Suprapubic skin (tissue), 4 donors: ENCODE measurements at regions not wholly inside any gene's neighbourhood (a gene's known extent, or its start where the extent isn't known, plus 50 kb on each side); places are given as distances from the start of the nearest gene placed in this dataset.

Experiments
- DNase-seq, 2 donors: peaks; one replicate each; pipeline ENCODE4 v3.0.0-alpha.2; 2019; ENCODE audit warnings: low spot score in 2 of 2
- H3K27ac ChIP-seq: fragments of 200-600 bp; sonication (generic); one replicate; pipeline ENCODE4 v1.5.1; 2019
- H3K27me3 ChIP-seq: fragments of 200-600 bp; sonication (generic); one replicate; pipeline ENCODE4 v1.5.1; 2019
- H3K36me3 ChIP-seq: fragments of 200-600 bp; sonication (generic); one replicate; pipeline ENCODE4 v1.5.1; 2019
- H3K4me1 ChIP-seq: fragments of 200-600 bp; sonication (generic); one replicate; pipeline ENCODE4 v1.5.1; 2019
- H3K4me3 ChIP-seq: fragments of 200-600 bp; sonication (generic); one replicate; pipeline ENCODE4 v1.5.1; 2019; ENCODE audit warnings: mild to moderate bottlenecking
- H3K9me3 ChIP-seq: fragments of 200-600 bp; sonication (generic); one replicate; pipeline ENCODE4 v1.5.1; 2019
- EP300 ChIP-seq: sonication (generic); formaldehyde crosslinking; IDR thresholded peaks from one replicate; pipeline ENCODE4 v1.6.1; 2017; ENCODE audit warnings: antibody characterized with exemption
- POLR2A ChIP-seq, 2 donors: fragments of 450-650 bp; IDR thresholded peaks; one replicate each; pipeline ENCODE4 v1.6.1; 2017; ENCODE audit warnings: antibody characterized with exemption in 2 of 2, mild to moderate bottlenecking in 2 of 2, moderate library complexity in 2 of 2
- POLR2AphosphoS5 ChIP-seq, 3 donors: sonication (generic); formaldehyde crosslinking; IDR thresholded peaks; one replicate each; pipeline ENCODE4 v1.6.1; 2017; ENCODE audit warnings: antibody characterized with exemption in 3 of 3
- WGBS: methylation state at CpG from one replicate; pipeline ENCODE4 v1.1.5; 2018; 5-methylcytosine and 5-hydroxymethylcytosine counted together
- TF ChIP-seq, protein P1 (sequence below), 2 donors: fragments of 200-600 bp in 1 of 2; fragments of 450-650 bp in 1 of 2; sonication (generic) in 1 of 2; IDR thresholded peaks; one replicate each; pipeline ENCODE4 v1.5.1; 2016 to 2019; ENCODE audit warnings: antibody characterized with exemption in 2 of 2, mild to moderate bottlenecking in 1 of 2, moderate library complexity in 1 of 2

DNA sequence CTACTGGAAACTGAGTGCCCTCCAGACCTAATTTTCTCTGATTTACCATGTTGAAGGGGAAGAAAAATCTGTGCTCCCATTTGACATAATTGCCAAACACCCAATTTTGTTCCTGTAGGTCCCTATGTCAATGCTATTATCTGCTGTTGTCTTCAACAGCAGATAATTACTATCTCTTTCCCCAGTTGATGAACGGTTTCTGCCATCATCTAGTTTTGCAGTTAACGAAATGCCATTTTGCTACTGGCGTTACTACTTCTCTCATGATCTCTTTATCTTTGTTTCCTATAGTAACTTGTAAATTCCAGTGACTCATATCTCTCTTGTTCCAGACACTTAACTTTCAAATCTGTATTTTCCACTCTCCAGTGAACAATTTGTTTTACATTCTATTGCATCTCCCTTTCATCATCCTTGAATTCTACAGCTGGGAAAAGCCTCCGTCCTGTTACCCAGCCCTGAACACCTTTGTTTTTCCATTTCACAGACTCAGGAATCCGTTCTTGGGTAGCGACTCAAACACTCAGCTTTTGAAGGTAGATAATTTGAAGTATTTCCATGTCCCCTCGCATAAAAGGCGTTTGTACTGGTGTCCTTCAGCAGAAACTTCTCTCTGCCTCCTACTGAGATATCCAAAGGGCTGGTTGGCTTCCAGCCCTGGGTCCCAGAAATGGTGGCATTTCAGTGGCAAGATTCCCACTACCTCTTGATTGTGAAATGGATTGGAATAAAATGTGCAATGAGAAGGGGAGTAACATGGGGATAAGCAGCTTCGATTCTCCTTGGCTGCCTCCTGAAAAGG lies 111.7 kb downstream of the FOXB1 start:
- no peak for DNase-seq
- H3K27ac ChIP-seq = no peak overlapping the region
- H3K4me1 ChIP-seq = no peaks in the 10 kb centered on the region
- H3K9me3 ChIP-seq = no peaks in the 10 kb centered on the region
- no peaks in the 10 kb centered on the region for H3K36me3 ChIP-seq
- TF ChIP-seq POLR2A (IDR thresholded peaks at IDR 0.05) (no peak), POLR2AphosphoS5 (IDR thresholded peaks at IDR 0.05) (no peak), EP300 (no peak)
- TF ChIP-seq, protein P1, sequence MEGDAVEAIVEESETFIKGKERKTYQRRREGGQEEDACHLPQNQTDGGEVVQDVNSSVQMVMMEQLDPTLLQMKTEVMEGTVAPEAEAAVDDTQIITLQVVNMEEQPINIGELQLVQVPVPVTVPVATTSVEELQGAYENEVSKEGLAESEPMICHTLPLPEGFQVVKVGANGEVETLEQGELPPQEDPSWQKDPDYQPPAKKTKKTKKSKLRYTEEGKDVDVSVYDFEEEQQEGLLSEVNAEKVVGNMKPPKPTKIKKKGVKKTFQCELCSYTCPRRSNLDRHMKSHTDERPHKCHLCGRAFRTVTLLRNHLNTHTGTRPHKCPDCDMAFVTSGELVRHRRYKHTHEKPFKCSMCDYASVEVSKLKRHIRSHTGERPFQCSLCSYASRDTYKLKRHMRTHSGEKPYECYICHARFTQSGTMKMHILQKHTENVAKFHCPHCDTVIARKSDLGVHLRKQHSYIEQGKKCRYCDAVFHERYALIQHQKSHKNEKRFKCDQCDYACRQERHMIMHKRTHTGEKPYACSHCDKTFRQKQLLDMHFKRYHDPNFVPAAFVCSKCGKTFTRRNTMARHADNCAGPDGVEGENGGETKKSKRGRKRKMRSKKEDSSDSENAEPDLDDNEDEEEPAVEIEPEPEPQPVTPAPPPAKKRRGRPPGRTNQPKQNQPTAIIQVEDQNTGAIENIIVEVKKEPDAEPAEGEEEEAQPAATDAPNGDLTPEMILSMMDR (IDR thresholded peaks at IDR 0.05) = no peak
- WGBS = 55% methylated on average over 9 of the region's 9 CpGs
- peaks cover 42% of the 10 kb centered on the region for H3K27me3 ChIP-seq
- H3K4me3 ChIP-seq = no peak overlapping the region

DNA sequence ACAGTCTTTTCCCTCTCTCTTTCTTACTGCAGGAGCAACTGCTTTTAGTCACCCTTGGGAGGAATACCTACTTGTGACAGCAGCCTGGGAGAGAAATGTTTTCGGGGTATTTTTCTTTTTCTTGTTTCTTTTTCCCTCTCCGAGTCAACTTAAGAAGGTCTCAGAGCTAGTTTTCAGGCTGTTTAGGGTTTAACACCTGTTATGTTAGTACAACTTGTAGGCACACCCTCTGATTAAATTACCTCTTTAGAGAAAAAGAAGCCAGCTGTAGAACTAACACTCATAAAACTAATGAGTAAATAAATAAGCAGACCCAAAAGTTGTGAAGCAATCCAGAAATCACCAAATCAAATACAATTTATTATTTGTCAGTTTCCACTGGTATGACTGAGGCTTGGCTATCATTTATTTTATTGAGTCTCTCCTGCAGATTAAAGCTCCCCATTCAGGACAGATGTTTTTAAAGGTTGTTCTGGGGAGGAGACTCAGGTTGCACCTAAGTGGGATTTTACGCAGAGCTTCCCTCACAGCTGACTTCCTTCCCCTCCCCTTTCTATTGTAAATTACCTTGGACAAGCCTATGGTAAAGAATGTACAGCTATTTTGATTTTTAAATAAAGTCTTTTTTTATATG lies 112.5 kb downstream of the FOXB1 start:
- Histone ChIP-seq H3K4me3 (no peak overlapping the region), H3K36me3 (no peaks in the 10 kb centered on the region), H3K4me1 (no peaks in the 10 kb centered on the region), H3K9me3 (no peaks in the 10 kb centered on the region), H3K27me3 (peaks cover 42% of the 10 kb centered on the region), H3K27ac (no peak overlapping the region)
- no peak for DNase-seq
- TF ChIP-seq, protein P1 (IDR thresholded peaks at IDR 0.05) = no peak
- TF ChIP-seq EP300 = no peak
- TF ChIP-seq POLR2AphosphoS5 (IDR thresholded peaks at IDR 0.05) = no peak
- no peak for TF ChIP-seq POLR2A (IDR thresholded peaks at IDR 0.05)
- 57% methylated on average over 3 of the region's 3 CpGs for WGBS

DNA sequence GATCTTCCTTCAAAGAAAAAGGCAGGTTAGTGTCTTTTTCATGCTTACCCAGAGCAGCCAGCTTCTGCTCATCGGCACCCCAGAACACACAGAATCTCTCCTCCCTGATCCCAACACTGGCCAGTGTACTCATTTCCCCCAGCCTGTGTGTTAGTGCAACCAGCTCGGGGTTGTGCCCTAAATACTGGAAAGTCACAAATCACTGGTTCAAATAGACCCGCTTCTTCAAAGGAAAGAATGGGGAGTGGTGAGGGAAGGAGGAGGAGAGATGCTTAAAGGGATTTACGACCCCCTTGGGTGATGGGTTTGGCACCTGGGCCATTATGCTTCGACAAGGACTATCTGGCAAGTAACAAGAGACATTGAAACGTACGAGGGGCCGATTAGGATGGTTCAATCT lies 114.0 kb downstream of the FOXB1 start:
- peaks cover 42% of the 10 kb centered on the region for H3K27me3 ChIP-seq
- no peak overlapping the region for H3K27ac ChIP-seq
- TF ChIP-seq, protein P1 (IDR thresholded peaks at IDR 0.05) = no peak
- TF ChIP-seq EP300 (no peak), POLR2A (IDR thresholded peaks at IDR 0.05) (no peak), POLR2AphosphoS5 (IDR thresholded peaks at IDR 0.05) (no peak)
- no peaks in the 10 kb centered on the region for H3K9me3 ChIP-seq
- H3K4me1 ChIP-seq = no peaks in the 10 kb centered on the region
- no peak overlapping the region for H3K4me3 ChIP-seq
- no peak for DNase-seq
- H3K36me3 ChIP-seq = no peaks in the 10 kb centered on the region
- 31% methylated on average over 8 of the region's 8 CpGs for WGBS

DNA sequence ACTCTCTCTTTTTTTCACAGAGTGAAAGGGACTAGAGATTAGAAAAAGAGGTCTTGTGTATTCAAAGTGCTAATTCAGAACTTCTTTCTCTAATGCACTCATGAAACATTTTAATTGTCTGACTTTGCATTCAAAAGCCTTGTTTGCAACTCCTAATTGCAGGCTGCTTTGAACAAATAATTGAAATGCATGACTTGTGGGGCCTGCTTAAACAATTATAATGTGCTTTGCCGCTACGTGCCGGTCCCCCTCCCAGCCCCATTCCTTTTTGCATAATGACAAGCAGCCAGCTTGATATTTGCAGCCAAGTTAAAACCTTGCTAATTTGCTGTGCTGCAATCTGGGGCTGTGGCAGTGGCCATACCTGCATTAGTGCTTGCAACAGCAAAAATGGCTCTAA lies 114.5 kb downstream of the FOXB1 start:
- H3K27ac ChIP-seq = no peak overlapping the region
- no peaks in the 10 kb centered on the region for H3K36me3 ChIP-seq
- no peaks in the 10 kb centered on the region for H3K4me1 ChIP-seq
- 22% methylated on average over 3 of the region's 3 CpGs for WGBS
- H3K9me3 ChIP-seq = no peaks in the 10 kb centered on the region
- peaks cover 42% of the 10 kb centered on the region for H3K27me3 ChIP-seq
- no peak for DNase-seq
- no peak overlapping the region for H3K4me3 ChIP-seq
- TF ChIP-seq EP300 = no peak
- TF ChIP-seq POLR2AphosphoS5 (IDR thresholded peaks at IDR 0.05) = no peak
- TF ChIP-seq, protein P1 (IDR thresholded peaks at IDR 0.05) = no peak
- no peak for TF ChIP-seq POLR2A (IDR thresholded peaks at IDR 0.05)

DNA sequence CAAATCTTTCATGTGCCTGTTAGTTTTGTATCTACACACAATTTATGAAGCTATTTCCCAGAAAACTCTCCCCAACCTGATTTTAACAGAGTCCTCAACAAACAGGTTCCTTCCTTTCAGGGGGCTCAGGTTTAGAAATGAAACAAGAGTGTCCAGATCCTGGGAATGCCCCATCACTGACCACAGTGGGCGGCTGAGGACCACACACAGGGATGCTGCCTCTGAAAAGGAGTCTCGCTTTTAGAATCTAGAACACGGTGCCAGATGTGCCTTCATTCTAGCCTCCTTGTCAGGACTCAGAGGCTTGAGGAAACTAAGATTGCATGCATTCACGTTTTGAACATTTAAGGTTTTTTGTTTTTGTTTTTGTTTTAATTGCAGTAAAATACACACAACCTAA lies 115.0 kb downstream of the FOXB1 start:
- Histone ChIP-seq H3K4me3 (no peak overlapping the region), H3K27me3 (peaks cover 42% of the 10 kb centered on the region), H3K4me1 (no peaks in the 10 kb centered on the region), H3K36me3 (no peaks in the 10 kb centered on the region), H3K9me3 (no peaks in the 10 kb centered on the region), H3K27ac (no peak overlapping the region)
- 40% methylated on average over 4 of the region's 4 CpGs for whole genome bisulfite sequencing
- DNase-seq = no peak
- TF ChIP-seq POLR2AphosphoS5 (IDR thresholded peaks at IDR 0.05) (no peak), POLR2A (IDR thresholded peaks at IDR 0.05) (no peak), EP300 (no peak)
- TF ChIP-seq, protein P1 (IDR thresholded peaks at IDR 0.05) = no peak
